ENCODE measurements at regions not wholly inside any gene's neighbourhood (a gene's known extent, or its start where the extent isn't known, plus 50 kb on each side); places are given as distances from the start of the nearest gene placed in this dataset.

DNA sequence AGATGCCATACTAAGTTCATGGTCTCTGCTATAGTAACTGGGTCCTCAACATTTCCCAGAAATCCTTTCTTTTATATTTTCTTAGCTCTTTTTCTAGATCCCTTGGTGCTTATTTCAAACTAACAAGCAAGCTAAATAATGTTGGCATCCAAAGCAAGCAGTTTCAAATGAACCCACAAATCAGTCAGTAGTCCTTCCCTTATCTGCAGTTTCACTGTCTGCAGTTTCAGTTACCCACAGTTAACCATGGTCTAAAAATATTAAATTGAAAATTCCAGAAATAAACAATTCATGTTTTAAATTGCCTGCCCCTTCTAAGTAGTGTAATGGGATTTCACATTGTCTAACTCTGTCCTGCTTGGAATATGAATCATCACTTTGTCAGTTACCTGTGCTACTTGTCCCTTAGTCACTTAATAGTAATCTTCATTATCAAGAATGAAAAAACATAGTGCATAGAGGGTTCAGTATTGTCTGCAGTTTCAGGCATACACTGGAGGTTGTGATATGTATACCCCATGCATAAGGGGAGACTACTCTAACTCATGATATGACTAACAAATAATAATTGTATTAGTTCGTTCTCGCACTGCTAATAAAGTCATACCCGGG lies 633.7 kb downstream of the MECOM start:
- intact Hi-C loops (cut with micrococcal nuclease): no loop called here
- H3K27me3 Mint-ChIP-seq: no peaks in the 10 kb centered on the region
- H3K27ac Mint-ChIP-seq: no peak overlapping the region
- no peaks in the 10 kb centered on the region for H3K36me3 Mint-ChIP-seq (ENCODE audit: low read depth)
- H3K4me3 Mint-ChIP-seq: no peak overlapping the region
- TF ChIP-seq, protein P1, sequence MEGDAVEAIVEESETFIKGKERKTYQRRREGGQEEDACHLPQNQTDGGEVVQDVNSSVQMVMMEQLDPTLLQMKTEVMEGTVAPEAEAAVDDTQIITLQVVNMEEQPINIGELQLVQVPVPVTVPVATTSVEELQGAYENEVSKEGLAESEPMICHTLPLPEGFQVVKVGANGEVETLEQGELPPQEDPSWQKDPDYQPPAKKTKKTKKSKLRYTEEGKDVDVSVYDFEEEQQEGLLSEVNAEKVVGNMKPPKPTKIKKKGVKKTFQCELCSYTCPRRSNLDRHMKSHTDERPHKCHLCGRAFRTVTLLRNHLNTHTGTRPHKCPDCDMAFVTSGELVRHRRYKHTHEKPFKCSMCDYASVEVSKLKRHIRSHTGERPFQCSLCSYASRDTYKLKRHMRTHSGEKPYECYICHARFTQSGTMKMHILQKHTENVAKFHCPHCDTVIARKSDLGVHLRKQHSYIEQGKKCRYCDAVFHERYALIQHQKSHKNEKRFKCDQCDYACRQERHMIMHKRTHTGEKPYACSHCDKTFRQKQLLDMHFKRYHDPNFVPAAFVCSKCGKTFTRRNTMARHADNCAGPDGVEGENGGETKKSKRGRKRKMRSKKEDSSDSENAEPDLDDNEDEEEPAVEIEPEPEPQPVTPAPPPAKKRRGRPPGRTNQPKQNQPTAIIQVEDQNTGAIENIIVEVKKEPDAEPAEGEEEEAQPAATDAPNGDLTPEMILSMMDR (IDR thresholded peaks at IDR 0.05): no peak
- CTCF ChIA-PET: no interaction called here
- POLR2A ChIA-PET: no interaction called here
- H3K4me1 Mint-ChIP-seq: no peaks in the 10 kb centered on the region
- DNase-seq (no peak), ATAC-seq (ENCODE audit: low read depth) (no peak)
- H3K9me3 Mint-ChIP-seq: no peaks in the 10 kb centered on the region

DNA sequence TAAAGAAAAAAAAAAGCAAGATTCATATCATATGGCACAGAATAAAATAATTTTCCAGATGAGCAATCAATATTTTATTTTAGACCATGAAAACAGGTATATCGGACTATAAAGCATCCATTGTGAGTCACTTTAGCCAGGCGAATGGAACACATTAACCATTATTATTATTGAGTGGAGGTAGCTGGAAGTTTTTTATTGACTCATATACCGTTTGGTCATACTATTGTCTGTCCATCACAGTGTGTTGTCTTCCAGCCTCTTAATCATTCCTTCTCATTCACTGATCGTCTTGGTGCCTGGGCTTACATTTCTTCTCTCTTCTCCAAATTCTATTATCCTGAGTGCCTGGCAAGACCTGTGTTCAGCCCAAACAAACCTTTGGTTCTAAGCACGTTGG lies 634.8 kb downstream of the MECOM start:
- H3K27ac Mint-ChIP-seq: no peak overlapping the region
- POLR2A ChIA-PET: no interaction called here
- no peaks in the 10 kb centered on the region for H3K4me1 Mint-ChIP-seq
- DNase-seq (no peak), ATAC-seq (ENCODE audit: low read depth) (no peak)
- intact Hi-C loops (cut with micrococcal nuclease): no loop called here
- TF ChIP-seq, protein P1 (IDR thresholded peaks at IDR 0.05): no peak
- H3K9me3 Mint-ChIP-seq: no peaks in the 10 kb centered on the region
- CTCF ChIA-PET: no interaction called here
- no peaks in the 10 kb centered on the region for H3K36me3 Mint-ChIP-seq (ENCODE audit: low read depth)
- H3K27me3 Mint-ChIP-seq: no peaks in the 10 kb centered on the region
- H3K4me3 Mint-ChIP-seq: no peak overlapping the region

DNA sequence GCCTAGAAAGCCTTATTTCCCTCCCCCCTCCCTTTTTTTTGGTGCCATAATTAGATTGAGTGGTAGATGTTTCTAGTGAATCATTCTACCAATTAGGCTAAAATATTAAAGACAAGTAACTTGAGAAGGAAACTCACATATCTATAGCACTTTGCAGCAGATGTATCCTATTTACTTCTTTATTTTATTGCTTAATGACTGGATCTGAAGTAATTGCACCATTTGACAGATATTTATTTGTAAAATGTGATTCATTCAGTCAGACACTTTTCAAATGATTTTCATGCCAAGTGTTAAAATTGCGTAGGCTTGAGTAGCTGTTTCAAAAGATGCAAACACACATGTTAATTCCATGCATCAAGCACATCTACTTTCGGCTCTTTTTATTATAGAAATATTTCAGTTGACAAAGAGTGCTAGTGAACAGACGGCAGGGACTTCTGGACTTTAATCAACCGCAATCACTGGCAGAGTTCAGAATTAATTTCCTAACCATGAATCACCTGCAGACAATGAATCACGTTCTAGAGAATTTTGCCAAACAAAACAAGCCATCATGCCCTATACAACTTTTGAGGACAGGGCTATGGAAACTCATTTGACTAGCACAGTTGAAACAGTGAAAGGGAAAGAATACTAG lies 636.8 kb downstream of the MECOM start:
- H3K4me1 Mint-ChIP-seq: no peaks in the 10 kb centered on the region
- no peak overlapping the region for H3K27ac Mint-ChIP-seq
- DNase-seq: no peak
- H3K4me3 Mint-ChIP-seq: no peak overlapping the region
- no peaks in the 10 kb centered on the region for H3K9me3 Mint-ChIP-seq
- CTCF ChIA-PET: no interaction called here
- TF ChIP-seq, protein P1 (IDR thresholded peaks at IDR 0.05): no peak
- POLR2A ChIA-PET: no interaction called here
- no peak for ATAC-seq (ENCODE audit: low read depth)
- no peaks in the 10 kb centered on the region for H3K27me3 Mint-ChIP-seq
- intact Hi-C loops (cut with micrococcal nuclease): no loop called here
- no peaks in the 10 kb centered on the region for H3K36me3 Mint-ChIP-seq (ENCODE audit: low read depth)

GRCh38 chr3:169022457-169022856 lies 641.1 kb downstream of the MECOM start:
- H3K9me3 Mint-ChIP-seq: no peaks in the 10 kb centered on the region
- H3K27ac Mint-ChIP-seq: no peak overlapping the region
- no peaks in the 10 kb centered on the region for H3K4me1 Mint-ChIP-seq
- ChIA-PET CTCF (no interaction called here), POLR2A (no interaction called here)
- ATAC-seq (ENCODE audit: low read depth) (no peak), DNase-seq (no peak)
- no peak overlapping the region for H3K4me3 Mint-ChIP-seq
- no peaks in the 10 kb centered on the region for H3K36me3 Mint-ChIP-seq (ENCODE audit: low read depth)
- H3K27me3 Mint-ChIP-seq: no peaks in the 10 kb centered on the region
- TF ChIP-seq, protein P1 (IDR thresholded peaks at IDR 0.05): no peak
- intact Hi-C loops (cut with micrococcal nuclease): no loop called here

DNA sequence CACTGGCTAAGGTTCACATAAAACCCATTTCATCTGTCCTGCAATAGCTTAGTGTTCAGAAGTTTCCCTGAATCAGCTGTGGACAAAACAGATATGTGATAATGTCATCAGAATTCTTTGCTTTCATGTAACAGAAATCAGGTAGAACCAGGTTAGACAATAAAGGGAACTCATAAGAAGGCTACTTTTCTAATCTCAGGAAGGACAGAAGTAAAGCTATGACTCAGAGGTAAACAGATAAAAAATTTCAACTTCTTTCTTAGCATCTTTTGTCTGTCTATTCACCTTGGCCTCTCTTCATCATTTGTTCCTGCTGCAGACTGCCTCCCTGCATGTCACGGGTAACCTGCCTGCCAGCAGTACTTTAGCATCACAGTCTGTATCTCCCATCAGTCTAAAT lies 643.1 kb downstream of the MECOM start:
- ChIA-PET POLR2A (no interaction called here), CTCF (no interaction called here)
- Mint-ChIP-seq H3K9me3 (no peaks in the 10 kb centered on the region), H3K36me3 (ENCODE audit: low read depth) (no peaks in the 10 kb centered on the region), H3K27ac (no peak overlapping the region), H3K4me1 (no peaks in the 10 kb centered on the region), H3K27me3 (no peaks in the 10 kb centered on the region), H3K4me3 (no peak overlapping the region)
- TF ChIP-seq, protein P1 (IDR thresholded peaks at IDR 0.05): no peak
- DNase-seq (no peak), ATAC-seq (ENCODE audit: low read depth) (no peak)
- intact Hi-C loops (cut with micrococcal nuclease): no loop called here
